Trophoblast cell (in vitro differentiated cells and primary cell): ENCODE measurements at regions not wholly inside any gene's neighbourhood (a gene's known extent, or its start where the extent isn't known, plus 50 kb on each side); places are given as distances from the start of the nearest gene placed in this dataset.
A peak's percentile ranks its signal among the peaks of the same experiment; 100 is the strongest.

Experiments
- DNase-seq, 2 donors: peaks; one replicate each; pipeline ENCODE4 v3.0.0-alpha.2; 2016
- H2AFZ ChIP-seq: 2 replicates; pipeline ENCODE4 v1.6.1; 2013; ENCODE audit warnings: low read length, moderate library complexity, mild to moderate bottlenecking; ENCODE audit not compliant: insufficient read depth, poor library complexity
- H2AK5ac ChIP-seq: 2 replicates; pipeline ENCODE4 v1.6.1; 2013; ENCODE audit warnings: mild to moderate bottlenecking, low read length
- H2BK120ac ChIP-seq: 2 replicates; pipeline ENCODE4 v1.6.1; 2013; ENCODE audit warnings: low read length, mild to moderate bottlenecking, moderate library complexity; ENCODE audit not compliant: insufficient read depth, poor library complexity
- H2BK12ac ChIP-seq: 2 replicates; pipeline ENCODE4 v1.6.1; 2013; ENCODE audit warnings: mild to moderate bottlenecking, low read length, moderate library complexity
- H2BK5ac ChIP-seq: 2 replicates; pipeline ENCODE4 v1.6.1; 2013; ENCODE audit warnings: low read length, low read depth, moderate library complexity, mild to moderate bottlenecking; ENCODE audit not compliant: poor library complexity
- H3K14ac ChIP-seq: 2 replicates; pipeline ENCODE4 v1.6.1; 2013; ENCODE audit warnings: mild to moderate bottlenecking, low read length
- H3K18ac ChIP-seq: 2 replicates; pipeline ENCODE4 v1.6.1; 2013; ENCODE audit warnings: mild to moderate bottlenecking, low read length
- H3K23ac ChIP-seq: 2 replicates; pipeline ENCODE4 v1.6.1; 2013; ENCODE audit warnings: low read length
- H3K27ac ChIP-seq: 2 replicates; pipeline ENCODE4 v1.5.1; 2013; ENCODE audit warnings: low read depth, mild to moderate bottlenecking, inconsistent platforms, low read length, moderate library complexity
- H3K27me3 ChIP-seq: 2 replicates; pipeline ENCODE4 v1.6.1; 2013; ENCODE audit warnings: inconsistent platforms, mild to moderate bottlenecking, low read length, moderate library complexity; ENCODE audit not compliant: insufficient read depth
- H3K36me3 ChIP-seq, 2 experiments: 1 replicate in 1 of 2; 2 replicates in 1 of 2; pipeline ENCODE4 v1.6.1; 2013; ENCODE audit warnings: low read length in 2 of 2, mild to moderate bottlenecking in 2 of 2, moderate library complexity in 1 of 2; ENCODE audit not compliant: insufficient read depth in 2 of 2, control insufficient read depth in 1 of 2
- H3K4ac ChIP-seq: 2 replicates; pipeline ENCODE4 v1.6.1; 2013; ENCODE audit warnings: low read depth, mild to moderate bottlenecking, low read length, moderate library complexity
- H3K4me1 ChIP-seq, 2 experiments: 1 replicate in 1 of 2; 2 replicates in 1 of 2; pipeline ENCODE4 v1.6.1; 2013; ENCODE audit warnings: low read length in 2 of 2, mild to moderate bottlenecking in 2 of 2, moderate library complexity in 1 of 2; ENCODE audit not compliant: insufficient read depth in 2 of 2, control insufficient read depth in 1 of 2
- H3K4me2 ChIP-seq: 2 replicates; pipeline ENCODE4 v1.6.1; 2013; ENCODE audit warnings: inconsistent platforms, mild to moderate bottlenecking, low read length, moderate library complexity
- H3K4me3 ChIP-seq: 2 replicates; pipeline ENCODE4 v1.5.1; 2013; ENCODE audit warnings: mild to moderate bottlenecking, low read depth, low read length, inconsistent platforms
- H3K79me1 ChIP-seq: one replicate; pipeline ENCODE4 v1.6.1; 2013; ENCODE audit warnings: low read length
- H3K79me2 ChIP-seq: 2 replicates; pipeline ENCODE4 v1.6.1; 2013; ENCODE audit warnings: low read length, mild to moderate bottlenecking; ENCODE audit not compliant: control insufficient read depth, insufficient read depth, poor library complexity
- H3K9ac ChIP-seq: 2 replicates; pipeline ENCODE4 v1.6.1; 2013; ENCODE audit warnings: mild to moderate bottlenecking, low read length
- H3K9me3 ChIP-seq: 2 replicates; pipeline ENCODE4 v1.6.1; 2013; ENCODE audit warnings: low read depth, mild to moderate bottlenecking, control low read depth, inconsistent platforms, low read length; ENCODE audit not compliant: insufficient read depth
- H4K12ac ChIP-seq: 2 replicates; pipeline ENCODE4 v1.6.1; 2013; ENCODE audit warnings: low read depth, mild to moderate bottlenecking, low read length, moderate library complexity
- H4K8ac ChIP-seq: 2 replicates; pipeline ENCODE4 v1.6.1; 2013; ENCODE audit warnings: low read depth, mild to moderate bottlenecking, low read length, moderate library complexity
- H4K91ac ChIP-seq: one replicate; pipeline ENCODE4 v1.6.1; 2013; ENCODE audit warnings: low read depth, mild to moderate bottlenecking, low read length, moderate library complexity
- WGBS: extraction: QIAGEN DNeasy Blood & Tissue Kit; methylation state at CpG from one replicate; pipeline ENCODE4 v1.1.7; 2013; ENCODE audit warnings: missing lambda C conversion rate; ENCODE audit not compliant: insufficient read length, insufficient coverage; ENCODE audit errors: extremely low coverage; 5-methylcytosine and 5-hydroxymethylcytosine counted together

DNA sequence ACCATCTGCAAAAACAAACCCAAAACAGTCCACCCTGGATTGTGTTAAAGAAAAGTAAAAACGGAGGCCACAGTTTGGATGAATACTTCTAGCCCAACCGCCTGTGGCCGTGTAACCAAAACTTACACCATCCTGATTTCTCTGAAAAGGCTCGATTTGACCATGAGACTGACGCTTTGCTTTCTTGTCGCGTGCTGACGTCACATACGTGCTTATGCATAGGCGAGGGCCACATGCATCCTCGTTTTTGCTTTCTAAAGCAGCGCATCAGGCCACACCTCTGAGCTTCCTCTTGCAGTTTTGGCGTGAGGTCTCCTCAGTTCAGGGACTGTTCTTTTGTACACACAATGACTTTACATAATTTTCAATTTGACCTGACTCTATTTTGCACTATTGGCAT lies 526.6 kb downstream of the GLRX3 start:
- Histone ChIP-seq H3K14ac (no peak overlapping the region), H2AK5ac (no peak overlapping the region), H3K9ac (no peak overlapping the region), H3K4ac (no peak overlapping the region), H3K18ac (no peak overlapping the region), H4K8ac (no peak overlapping the region), H3K4me2 (no peak overlapping the region), H4K12ac (no peak overlapping the region), H3K23ac (no peak overlapping the region), H3K9me3 (no peaks in the 10 kb centered on the region), H2AFZ (no peak overlapping the region), H4K91ac (no peak overlapping the region), H2BK5ac (no peak overlapping the region), H3K36me3 (no peaks in the 10 kb centered on the region), H2BK12ac (no peak overlapping the region), H3K4me3 (no peak overlapping the region), H3K79me2 (no peaks in the 10 kb centered on the region), H3K79me1 (no peaks in the 10 kb centered on the region), H3K27ac (no peak overlapping the region), H2BK120ac (no peak overlapping the region), H3K27me3 (no peaks in the 10 kb centered on the region), H3K4me1 (peaks cover 2 to 4% of the 10 kb centered on the region in 2 experiments)
- no peak for DNase-seq
- WGBS: no CpG with 5 or more reads among the region's 13 CpGs

DNA sequence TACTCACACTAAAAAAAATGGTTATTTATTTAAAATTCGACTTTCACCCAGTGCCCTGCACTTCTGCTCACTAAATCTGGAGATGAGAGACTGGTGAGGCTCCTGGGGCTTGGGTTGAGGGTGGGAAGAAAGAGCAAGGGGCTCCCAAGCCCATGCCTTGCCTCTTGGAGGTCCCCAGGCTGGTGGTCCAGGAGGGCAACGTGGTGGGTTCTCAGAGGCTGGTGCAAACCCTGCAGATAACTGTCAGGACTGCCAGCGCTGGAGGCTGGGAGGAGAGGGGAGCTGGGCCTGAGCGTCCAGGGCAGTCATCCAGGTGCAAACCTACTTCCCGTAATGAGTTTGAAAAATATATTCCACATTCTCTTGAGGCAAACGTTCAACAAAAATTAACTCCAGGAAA lies 528.3 kb downstream of the GLRX3 start:
- H3K4me3 ChIP-seq: no peak overlapping the region
- H3K23ac ChIP-seq: no peak overlapping the region
- no peak overlapping the region for H2AFZ ChIP-seq
- no peak overlapping the region for H2BK120ac ChIP-seq
- no peak overlapping the region for H2AK5ac ChIP-seq
- peaks cover 0 to under 1% of the 10 kb centered on the region in 2 experiments for H3K4me1 ChIP-seq
- no peaks in the 10 kb centered on the region for H3K27me3 ChIP-seq
- no peak overlapping the region for H3K4ac ChIP-seq
- H3K4me2 ChIP-seq: no peak overlapping the region
- H2BK12ac ChIP-seq: no peak overlapping the region
- WGBS: no CpG with 5 or more reads among the region's 6 CpGs
- H3K79me1 ChIP-seq: no peaks in the 10 kb centered on the region
- no peak overlapping the region for H3K18ac ChIP-seq
- no peak overlapping the region for H3K27ac ChIP-seq
- DNase-seq: no peak
- no peak overlapping the region for H2BK5ac ChIP-seq
- no peaks in the 10 kb centered on the region for H3K36me3 ChIP-seq
- H3K14ac ChIP-seq: no peak overlapping the region
- H3K79me2 ChIP-seq: no peaks in the 10 kb centered on the region
- no peak overlapping the region for H3K9ac ChIP-seq
- H4K8ac ChIP-seq: no peak overlapping the region
- H4K91ac ChIP-seq: no peak overlapping the region
- H4K12ac ChIP-seq: no peak overlapping the region
- no peaks in the 10 kb centered on the region for H3K9me3 ChIP-seq

DNA sequence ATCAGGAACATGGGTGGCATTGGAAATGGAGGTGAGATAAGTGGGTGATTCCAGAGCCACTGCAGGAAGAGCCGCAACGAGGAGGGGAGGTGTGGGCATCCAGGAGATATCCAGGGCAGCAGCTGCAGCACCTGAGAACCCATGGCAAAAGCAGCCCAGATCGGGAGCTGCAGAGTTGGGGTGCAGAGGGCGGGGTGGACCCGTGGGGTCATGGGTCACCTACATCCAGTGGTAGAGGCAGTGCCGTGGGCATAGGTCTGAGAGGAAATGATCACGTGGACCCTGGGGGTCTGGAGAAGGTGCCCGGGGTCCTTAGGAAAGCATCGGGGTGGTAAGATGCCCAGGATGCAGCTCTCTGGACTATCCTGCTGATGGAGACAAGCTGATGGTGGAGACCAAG lies 530.0 kb downstream of the GLRX3 start:
- Histone ChIP-seq H2AK5ac (no peak overlapping the region), H4K91ac (no peak overlapping the region), H2AFZ (no peak overlapping the region), H2BK12ac (no peak overlapping the region), H3K18ac (no peak overlapping the region), H3K36me3 (no peaks in the 10 kb centered on the region), H3K79me2 (no peaks in the 10 kb centered on the region), H3K4me2 (no peak overlapping the region), H3K23ac (no peak overlapping the region), H3K27me3 (no peaks in the 10 kb centered on the region), H3K14ac (no peak overlapping the region), H3K9me3 (no peaks in the 10 kb centered on the region), H3K9ac (no peak overlapping the region), H2BK120ac (no peak overlapping the region), H3K27ac (no peak overlapping the region), H2BK5ac (no peak overlapping the region), H3K4ac (no peak overlapping the region), H4K8ac (no peak overlapping the region), H3K4me3 (no peak overlapping the region), H3K4me1 (no peaks in the 10 kb centered on the region), H4K12ac (no peak overlapping the region), H3K79me1 (no peaks in the 10 kb centered on the region)
- WGBS: no CpG with 5 or more reads among the region's 9 CpGs
- DNase-seq: no peak

DNA sequence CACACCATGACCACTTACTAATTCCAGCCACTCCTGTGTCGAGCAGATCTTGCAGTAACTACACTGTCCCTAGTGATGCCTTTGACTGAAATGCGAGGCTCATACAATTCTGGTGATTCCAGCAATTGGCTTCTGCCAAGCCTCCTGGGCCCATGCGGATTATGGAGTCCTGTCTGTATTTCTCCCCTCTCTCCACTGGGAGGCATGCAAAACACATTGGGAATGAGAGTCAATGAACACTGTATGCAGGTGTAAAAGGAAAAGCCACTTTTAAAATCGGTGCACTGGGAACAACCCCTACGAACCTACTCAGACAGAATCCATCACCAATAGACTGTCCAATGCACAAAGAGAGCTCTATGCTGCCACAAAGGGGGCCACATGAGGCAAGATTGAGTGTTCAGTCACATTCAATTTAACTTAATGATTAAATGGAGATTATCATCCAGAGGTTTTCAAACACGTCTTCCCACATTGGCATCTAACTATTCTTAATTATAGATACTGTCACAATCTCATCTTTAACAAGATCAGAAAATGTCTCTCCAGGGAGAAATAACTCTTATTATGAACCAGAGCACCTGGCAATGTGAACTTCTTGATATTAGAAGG lies 550.6 kb downstream of the GLRX3 start:
- H3K27ac ChIP-seq: no peak overlapping the region
- H4K12ac ChIP-seq: no peak overlapping the region
- no peaks in the 10 kb centered on the region for H3K79me2 ChIP-seq
- no peak overlapping the region for H2BK5ac ChIP-seq
- no peaks in the 10 kb centered on the region for H3K36me3 ChIP-seq
- H4K91ac ChIP-seq: no peak overlapping the region
- no peak overlapping the region for H3K4me3 ChIP-seq
- H3K18ac ChIP-seq: no peak overlapping the region
- no peak overlapping the region for H2AK5ac ChIP-seq
- H3K9ac ChIP-seq: no peak overlapping the region
- H3K27me3 ChIP-seq: no peaks in the 10 kb centered on the region
- H2BK120ac ChIP-seq: no peak overlapping the region
- H2AFZ ChIP-seq: no peak overlapping the region
- no peak overlapping the region for H3K23ac ChIP-seq
- no peak overlapping the region for H4K8ac ChIP-seq
- DNase-seq: peak in 1 of 2 donors; percentile 67
- no peak overlapping the region for H3K14ac ChIP-seq
- no peak overlapping the region for H2BK12ac ChIP-seq
- H3K79me1 ChIP-seq: no peaks in the 10 kb centered on the region
- WGBS: no CpG with 5 or more reads among the region's 6 CpGs
- peaks cover 1% of the 10 kb centered on the region for H3K9me3 ChIP-seq
- H3K4me2 ChIP-seq: no peak overlapping the region
- H3K4me1 ChIP-seq: no peaks in the 10 kb centered on the region
- no peak overlapping the region for H3K4ac ChIP-seq
